ENCODE measurements at regions not wholly inside any gene's neighbourhood (a gene's known extent, or its start where the extent isn't known, plus 50 kb on each side); places are given as distances from the start of the nearest gene placed in this dataset.
A peak's percentile ranks its signal among the peaks of the same experiment; 100 is the strongest.

- peak; percentile 26 for DNase-seq (ENCODE audit: low read depth)
- no peak overlapping the region for H3K4me3 ChIP-seq (ENCODE audit: low read depth, low read length)
- TF ChIP-seq CTCF (conservative IDR thresholded peaks at IDR 0.05; ENCODE audit: low read depth, low read length) = peak; percentile 48
These were observed 353.7 kb downstream of the SLCO4C1 start for GRCh38 chr5:101942321-101942882.

- TF ChIP-seq CTCF (conservative IDR thresholded peaks at IDR 0.05; ENCODE audit: low read depth, low read length) = no peak
- H3K4me3 ChIP-seq (ENCODE audit: low read depth, low read length) = no peak overlapping the region
- no peak for DNase-seq (ENCODE audit: low read depth)
These were observed 359.0 kb downstream of the SLCO4C1 start for GRCh38 chr5:101937041-101937440.

GRCh38 chr5:101935086-101935485 lies 361.0 kb downstream of the SLCO4C1 start:
- no peak for DNase-seq (ENCODE audit: low read depth)
- TF ChIP-seq CTCF (conservative IDR thresholded peaks at IDR 0.05; ENCODE audit: low read depth, low read length) = no peak
- H3K4me3 ChIP-seq (ENCODE audit: low read depth, low read length) = no peak overlapping the region

GRCh38 chr5:101932599-101932998 lies 363.5 kb downstream of the SLCO4C1 start:
- no peak for TF ChIP-seq CTCF (conservative IDR thresholded peaks at IDR 0.05; ENCODE audit: low read depth, low read length)
- DNase-seq (ENCODE audit: low read depth) = no peak
- H3K4me3 ChIP-seq (ENCODE audit: low read depth, low read length) = no peak overlapping the region

GRCh38 chr5:101929628-101930027 lies 366.5 kb downstream of the SLCO4C1 start:
- H3K4me3 ChIP-seq (ENCODE audit: low read depth, low read length) = no peak overlapping the region
- no peak for DNase-seq (ENCODE audit: low read depth)
- no peak for TF ChIP-seq CTCF (conservative IDR thresholded peaks at IDR 0.05; ENCODE audit: low read depth, low read length)

- TF ChIP-seq CTCF (conservative IDR thresholded peaks at IDR 0.05; ENCODE audit: low read depth, low read length) = no peak
These were observed 378.9 kb downstream of the SLCO4C1 start for GRCh38 chr5:101917166-101917565.

GRCh38 chr5:101915554-101915953 lies 380.5 kb downstream of the SLCO4C1 start:
- TF ChIP-seq CTCF (conservative IDR thresholded peaks at IDR 0.05; ENCODE audit: low read depth, low read length) = no peak
- no peak overlapping the region for H3K4me3 ChIP-seq (ENCODE audit: low read depth, low read length)
- peak; percentile 22 for DNase-seq (ENCODE audit: low read depth)

More at GRCh38 chr5:101917166-101917565, 378.9 kb downstream of the SLCO4C1 start:
- no peak overlapping the region for H3K4me3 ChIP-seq (ENCODE audit: low read depth, low read length)
- no peak for DNase-seq (ENCODE audit: low read depth)
